Lower lobe of right lung (tissue), 2 donors: ENCODE measurements at regions not wholly inside any gene's neighbourhood (a gene's known extent, or its start where the extent isn't known, plus 50 kb on each side); places are given as distances from the start of the nearest gene placed in this dataset.

Source experiments
- ATAC-seq, 2 donors: fragments of 200-7000 bp; cut with Tn5 transposase; one replicate each; pipeline ENCODE4 v1.9.1; 2020 to 2022; ENCODE audit warnings: mild to moderate bottlenecking in 2 of 2, moderate library complexity in 2 of 2
- DNase-seq: peaks from one replicate; pipeline ENCODE4 v3.0.0-alpha.2; 2020
- H3K27ac ChIP-seq: fragments of 200-600 bp; one replicate; pipeline ENCODE4 v1.8.0; 2022
- H3K27me3 ChIP-seq: fragments of 200-600 bp; one replicate; pipeline ENCODE4 v1.8.0; 2022; ENCODE audit warnings: low read depth
- H3K36me3 ChIP-seq: fragments of 200-600 bp; one replicate; pipeline ENCODE4 v1.8.0; 2022; ENCODE audit warnings: mild to moderate bottlenecking
- H3K4me1 ChIP-seq: fragments of 200-600 bp; one replicate; pipeline ENCODE4 v1.8.0; 2022
- H3K4me3 ChIP-seq: fragments of 200-600 bp; one replicate; pipeline ENCODE4 v1.8.0; 2022; ENCODE audit warnings: mild to moderate bottlenecking
- H3K9me3 ChIP-seq: fragments of 200-600 bp; one replicate; pipeline ENCODE4 v1.8.0; 2022
- intact Hi-C: fragments of 100-400 bp; cut with DNase I; formaldehyde crosslinking; loops from one replicate; pipeline ENCODE4 v1.11.0; 2022
- TF ChIP-seq, protein P1 (sequence below): fragments of 200-600 bp; IDR thresholded peaks from one replicate; pipeline ENCODE4 v1.8.0; 2022; ENCODE audit warnings: antibody characterized with exemption, mild to moderate bottlenecking
- donor health status: DM: no; HTN: yes; CAD: no; lungs with severe emphysema.

DNA sequence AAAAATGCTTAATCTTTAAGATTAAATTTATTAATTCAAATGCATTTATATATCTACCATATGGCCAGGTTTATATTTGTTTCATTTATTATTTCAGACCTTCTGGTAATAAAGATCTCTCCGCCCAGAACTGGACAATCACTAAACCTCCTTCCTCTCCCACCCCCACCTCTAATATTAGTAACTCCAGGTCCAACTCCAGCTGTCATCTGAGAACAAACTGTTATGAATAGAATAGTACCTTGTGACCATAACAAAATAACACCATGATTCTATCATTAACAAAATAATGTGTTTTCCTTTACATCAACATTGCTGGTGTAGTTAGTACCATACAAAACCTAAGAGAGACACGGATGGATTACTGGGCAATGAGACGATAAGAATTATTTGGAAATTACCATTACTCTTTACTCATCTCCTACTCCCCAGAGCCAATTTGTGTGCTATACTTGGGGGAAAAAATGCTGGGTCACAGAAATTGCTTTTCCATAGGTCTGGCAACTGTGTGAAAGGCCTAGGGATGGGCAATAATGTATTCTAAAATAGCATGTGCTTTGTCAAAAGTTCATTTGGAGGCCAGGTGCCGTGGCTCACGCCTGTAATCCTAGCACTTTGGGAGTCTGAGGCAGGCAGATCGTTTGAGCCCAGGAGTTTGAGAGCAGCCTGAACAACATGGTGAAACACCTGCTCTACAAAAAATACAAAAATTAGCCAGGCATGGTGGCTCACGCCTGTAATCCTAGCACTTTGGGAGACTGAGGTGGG is 186.1 kb downstream of the ENC1 start:
- Histone ChIP-seq H3K9me3 (no peaks in the 10 kb centered on the region), H3K4me3 (no peak overlapping the region), H3K27me3 (no peaks in the 10 kb centered on the region), H3K27ac (no peak overlapping the region), H3K36me3 (no peaks in the 10 kb centered on the region), H3K4me1 (no peaks in the 10 kb centered on the region)
- no peak for ATAC-seq
- TF ChIP-seq, protein P1, sequence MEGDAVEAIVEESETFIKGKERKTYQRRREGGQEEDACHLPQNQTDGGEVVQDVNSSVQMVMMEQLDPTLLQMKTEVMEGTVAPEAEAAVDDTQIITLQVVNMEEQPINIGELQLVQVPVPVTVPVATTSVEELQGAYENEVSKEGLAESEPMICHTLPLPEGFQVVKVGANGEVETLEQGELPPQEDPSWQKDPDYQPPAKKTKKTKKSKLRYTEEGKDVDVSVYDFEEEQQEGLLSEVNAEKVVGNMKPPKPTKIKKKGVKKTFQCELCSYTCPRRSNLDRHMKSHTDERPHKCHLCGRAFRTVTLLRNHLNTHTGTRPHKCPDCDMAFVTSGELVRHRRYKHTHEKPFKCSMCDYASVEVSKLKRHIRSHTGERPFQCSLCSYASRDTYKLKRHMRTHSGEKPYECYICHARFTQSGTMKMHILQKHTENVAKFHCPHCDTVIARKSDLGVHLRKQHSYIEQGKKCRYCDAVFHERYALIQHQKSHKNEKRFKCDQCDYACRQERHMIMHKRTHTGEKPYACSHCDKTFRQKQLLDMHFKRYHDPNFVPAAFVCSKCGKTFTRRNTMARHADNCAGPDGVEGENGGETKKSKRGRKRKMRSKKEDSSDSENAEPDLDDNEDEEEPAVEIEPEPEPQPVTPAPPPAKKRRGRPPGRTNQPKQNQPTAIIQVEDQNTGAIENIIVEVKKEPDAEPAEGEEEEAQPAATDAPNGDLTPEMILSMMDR, result no peak
- no peak for DNase-seq
- intact Hi-C loops, result no loop called here

DNA sequence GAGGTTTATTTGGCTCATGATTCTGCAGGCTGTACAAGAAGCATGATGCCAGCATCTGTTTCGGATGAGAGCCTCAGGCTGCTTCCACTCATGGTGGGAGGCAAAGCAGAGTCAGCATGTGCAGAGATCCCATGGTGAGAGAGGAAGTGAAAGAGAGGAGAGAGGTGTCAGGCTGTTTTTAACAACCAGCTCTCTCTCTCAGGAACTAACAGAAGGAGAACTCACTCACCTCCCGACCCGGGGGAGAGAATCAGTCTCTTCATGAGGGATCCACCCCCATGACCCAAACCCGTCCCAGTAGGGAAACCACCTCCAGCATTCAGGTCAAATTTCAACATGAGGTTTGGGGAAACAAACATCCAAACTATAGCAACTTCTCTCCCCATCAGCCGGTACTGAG is 187.7 kb downstream of the ENC1 start:
- no peak overlapping the region for H3K27ac ChIP-seq
- H3K27me3 ChIP-seq, result no peaks in the 10 kb centered on the region
- H3K4me3 ChIP-seq, result no peak overlapping the region
- H3K36me3 ChIP-seq, result no peaks in the 10 kb centered on the region
- ATAC-seq (peak in 1 of 2 donors; percentile 63), DNase-seq (no peak)
- no peaks in the 10 kb centered on the region for H3K4me1 ChIP-seq
- TF ChIP-seq, protein P1, result no peak
- no peaks in the 10 kb centered on the region for H3K9me3 ChIP-seq
- intact Hi-C loops, result no loop called here

DNA sequence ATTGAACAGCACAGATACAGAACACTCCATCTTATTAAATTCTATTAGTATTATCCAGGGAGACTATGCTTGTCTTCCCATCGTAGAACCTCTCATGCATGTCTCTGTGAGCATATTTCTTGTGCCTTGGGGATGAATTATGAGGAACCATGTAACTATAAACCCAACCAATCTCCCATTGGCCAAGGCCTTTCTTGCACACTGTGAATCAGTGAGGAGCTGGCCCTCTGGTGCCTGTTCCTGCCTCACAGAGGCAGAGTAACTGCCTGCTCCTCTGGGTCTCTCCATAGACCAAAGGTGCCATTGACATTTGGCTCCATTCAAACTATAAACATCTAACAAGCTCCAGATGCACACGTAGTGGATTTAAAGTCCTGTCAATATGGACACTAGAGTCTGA is 190.4 kb downstream of the ENC1 start:
- no peaks in the 10 kb centered on the region for H3K9me3 ChIP-seq
- no peak overlapping the region for H3K27ac ChIP-seq
- TF ChIP-seq, protein P1, result no peak
- H3K27me3 ChIP-seq, result no peaks in the 10 kb centered on the region
- ATAC-seq (no peak), DNase-seq (no peak)
- H3K4me3 ChIP-seq, result no peak overlapping the region
- intact Hi-C loops, result no loop called here
- no peaks in the 10 kb centered on the region for H3K4me1 ChIP-seq
- H3K36me3 ChIP-seq, result no peaks in the 10 kb centered on the region

DNA sequence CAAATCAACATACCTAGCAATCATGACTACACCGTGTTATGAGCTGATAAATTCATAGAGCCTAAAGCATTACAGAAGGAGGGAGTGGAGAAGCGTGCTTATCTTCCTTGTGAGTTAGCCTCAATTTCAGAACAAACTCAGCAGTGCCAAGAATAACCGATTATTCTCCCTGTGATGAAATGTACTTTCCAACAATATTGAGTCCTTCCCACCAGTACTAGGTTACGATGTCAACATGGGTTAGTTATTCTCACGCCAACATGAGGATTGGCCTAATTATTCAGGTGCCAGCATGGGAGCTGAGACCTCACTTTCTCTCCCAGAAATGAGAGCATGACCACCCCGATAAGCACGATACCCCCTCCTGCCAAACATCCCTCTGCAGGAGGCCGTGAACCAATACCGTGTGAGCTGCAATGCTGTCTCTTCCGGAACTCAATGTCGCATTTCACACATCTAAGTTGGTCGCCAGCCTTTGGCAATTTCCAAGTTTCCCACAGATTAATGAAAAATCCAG is 193.7 kb downstream of the ENC1 start:
- no peak overlapping the region for H3K4me3 ChIP-seq
- TF ChIP-seq, protein P1, result no peak
- H3K36me3 ChIP-seq, result no peaks in the 10 kb centered on the region
- H3K27ac ChIP-seq, result no peak overlapping the region
- no peaks in the 10 kb centered on the region for H3K27me3 ChIP-seq
- intact Hi-C loops, result no loop called here
- DNase-seq (no peak), ATAC-seq (peak; percentile 26 to 53)
- H3K4me1 ChIP-seq, result no peaks in the 10 kb centered on the region
- H3K9me3 ChIP-seq, result no peaks in the 10 kb centered on the region

DNA sequence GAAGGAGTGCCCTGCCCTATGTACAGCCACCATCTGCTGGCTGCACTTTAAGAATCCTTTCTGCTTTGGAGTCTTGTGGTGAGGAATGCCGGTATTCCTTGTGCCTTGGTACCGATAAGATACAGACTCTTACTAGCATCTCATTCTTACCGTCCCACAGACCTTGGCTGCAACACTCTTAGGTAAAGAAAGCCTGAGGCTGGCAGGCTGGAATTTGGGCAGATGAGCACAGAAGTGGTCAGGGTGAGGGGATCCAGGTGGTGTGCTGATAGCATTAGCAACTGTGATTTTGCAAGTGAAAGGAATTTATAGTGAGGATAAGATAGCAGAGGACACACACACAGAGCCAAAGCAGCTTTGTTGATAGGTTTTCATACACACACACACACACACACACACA is 198.1 kb downstream of the ENC1 start:
- Histone ChIP-seq H3K27ac (no peak overlapping the region), H3K4me3 (no peak overlapping the region), H3K36me3 (no peaks in the 10 kb centered on the region), H3K27me3 (no peaks in the 10 kb centered on the region), H3K4me1 (no peaks in the 10 kb centered on the region), H3K9me3 (no peaks in the 10 kb centered on the region)
- intact Hi-C loops, result no loop called here
- DNase-seq (no peak), ATAC-seq (no peak)
- TF ChIP-seq, protein P1, result no peak
